Colonic mucosa (tissue), 4 donors: ENCODE measurements at regions not wholly inside any gene's neighbourhood (a gene's known extent, or its start where the extent isn't known, plus 50 kb on each side); places are given as distances from the start of the nearest gene placed in this dataset.
"Not testable (repeated sequence)": the region's sequence is repeated elsewhere in the genome, so short reads cannot be mapped to it uniquely, and the experiment has no call there.

ENCODE experiments used
- DNase-seq: peaks from one replicate; pipeline ENCODE4 v3.0.0-alpha.2; 2020
- H3K27ac ChIP-seq: fragments of 200-600 bp; one replicate; pipeline ENCODE4 v1.8.0; 2021
- H3K27me3 ChIP-seq: fragments of 200-600 bp; one replicate; pipeline ENCODE4 v1.8.0; 2021
- H3K36me3 ChIP-seq: fragments of 200-600 bp; one replicate; pipeline ENCODE4 v1.8.0; 2021
- H3K4me1 ChIP-seq: fragments of 200-600 bp; one replicate; pipeline ENCODE4 v1.8.0; 2021; ENCODE audit warnings: mild to moderate bottlenecking
- H3K4me3 ChIP-seq: fragments of 200-600 bp; one replicate; pipeline ENCODE4 v1.8.0; 2021
- H3K9ac ChIP-seq, 2 donors: one replicate each; pipeline ENCODE4 v1.7.0; 2013; ENCODE audit warnings: control low read depth in 2 of 2, low read depth in 2 of 2, low read length in 2 of 2
- H3K9me3 ChIP-seq: fragments of 200-600 bp; one replicate; pipeline ENCODE4 v1.8.0; 2021
- CTCF ChIP-seq: fragments of 200-600 bp; IDR thresholded peaks from one replicate; pipeline ENCODE4 v1.8.0; 2022; ENCODE audit warnings: antibody characterized with exemption, mild to moderate bottlenecking
- intact Hi-C: fragments of 100-400 bp; cut with DNase I; formaldehyde crosslinking; loops from one replicate; pipeline ENCODE4 v1.14.1; 2022
- donor health status: healthy.
- donor health status: DM: no; HTN: no; CAD: no.
- donor health status: DM: no; HTN: no; CAD: no.

- Histone ChIP-seq H3K9me3 (no peaks in the 10 kb centered on the region), H3K9ac (no peak overlapping the region), H3K36me3 (no peaks in the 10 kb centered on the region), H3K27me3 (no peaks in the 10 kb centered on the region), H3K4me3 (no peak overlapping the region), H3K27ac (no peak overlapping the region), H3K4me1 (no peaks in the 10 kb centered on the region)
- DNase-seq = no peak
- TF ChIP-seq CTCF = no peak
- intact Hi-C loops = loop anchor here (5.0 kb wide), 1 partner anchor 55 kb away; no protein-coding TSS in a partner anchor
Measured at GRCh38 chr17:22516861-22517636, 824.7 kb downstream of the KCNJ18 start.

GRCh38 chr17:22517716-22518115, 825.4 kb downstream of the KCNJ18 start:
- H3K9ac ChIP-seq = no peak overlapping the region
- no peak overlapping the region for H3K27ac ChIP-seq
- H3K4me1 ChIP-seq = no peaks in the 10 kb centered on the region
- no peak for DNase-seq
- H3K4me3 ChIP-seq = no peak overlapping the region
- intact Hi-C loops = loop anchor here (5.0 kb wide), 1 partner anchor 55 kb away; no protein-coding TSS in a partner anchor
- no peaks in the 10 kb centered on the region for H3K9me3 ChIP-seq
- H3K36me3 ChIP-seq = no peaks in the 10 kb centered on the region
- no peaks in the 10 kb centered on the region for H3K27me3 ChIP-seq
- TF ChIP-seq CTCF = no peak

DNA sequence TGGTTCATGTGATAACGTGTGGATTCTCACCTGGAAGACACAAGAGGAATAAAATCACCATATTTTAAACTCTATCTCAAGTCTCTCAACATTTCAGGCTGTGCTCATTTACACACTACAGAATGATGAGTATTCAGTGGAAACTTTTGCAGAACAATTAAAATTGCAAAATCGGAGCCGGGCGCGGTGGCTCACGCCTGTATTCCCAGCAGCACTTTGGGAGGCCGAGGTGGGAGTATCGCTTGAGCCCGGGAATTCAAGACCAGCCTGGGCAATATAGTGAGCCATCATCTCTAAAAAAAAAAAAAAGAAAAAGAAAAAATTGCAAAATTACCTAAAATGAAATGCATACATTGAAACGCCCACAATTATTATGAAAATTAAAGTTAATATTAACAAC, 825.9 kb downstream of the KCNJ18 start:
- H3K9me3 ChIP-seq = no peaks in the 10 kb centered on the region
- H3K4me3 ChIP-seq = no peak overlapping the region
- H3K4me1 ChIP-seq = no peaks in the 10 kb centered on the region
- no peak overlapping the region for H3K27ac ChIP-seq
- H3K9ac ChIP-seq = no peak overlapping the region
- intact Hi-C loops = loop anchor here (5.0 kb wide), 1 partner anchor 56 kb away; no protein-coding TSS in a partner anchor
- DNase-seq = no peak
- TF ChIP-seq CTCF = no peak
- no peaks in the 10 kb centered on the region for H3K27me3 ChIP-seq
- no peaks in the 10 kb centered on the region for H3K36me3 ChIP-seq

GRCh38 chr17:22548873-22549272, 856.5 kb downstream of the KCNJ18 start:
- H3K27me3 ChIP-seq, H3K36me3 ChIP-seq, H3K9ac ChIP-seq, intact Hi-C loops, H3K9me3 ChIP-seq, H3K4me1 ChIP-seq, DNase-seq, H3K4me3 ChIP-seq, H3K27ac ChIP-seq: not testable (repeated sequence)

DNA sequence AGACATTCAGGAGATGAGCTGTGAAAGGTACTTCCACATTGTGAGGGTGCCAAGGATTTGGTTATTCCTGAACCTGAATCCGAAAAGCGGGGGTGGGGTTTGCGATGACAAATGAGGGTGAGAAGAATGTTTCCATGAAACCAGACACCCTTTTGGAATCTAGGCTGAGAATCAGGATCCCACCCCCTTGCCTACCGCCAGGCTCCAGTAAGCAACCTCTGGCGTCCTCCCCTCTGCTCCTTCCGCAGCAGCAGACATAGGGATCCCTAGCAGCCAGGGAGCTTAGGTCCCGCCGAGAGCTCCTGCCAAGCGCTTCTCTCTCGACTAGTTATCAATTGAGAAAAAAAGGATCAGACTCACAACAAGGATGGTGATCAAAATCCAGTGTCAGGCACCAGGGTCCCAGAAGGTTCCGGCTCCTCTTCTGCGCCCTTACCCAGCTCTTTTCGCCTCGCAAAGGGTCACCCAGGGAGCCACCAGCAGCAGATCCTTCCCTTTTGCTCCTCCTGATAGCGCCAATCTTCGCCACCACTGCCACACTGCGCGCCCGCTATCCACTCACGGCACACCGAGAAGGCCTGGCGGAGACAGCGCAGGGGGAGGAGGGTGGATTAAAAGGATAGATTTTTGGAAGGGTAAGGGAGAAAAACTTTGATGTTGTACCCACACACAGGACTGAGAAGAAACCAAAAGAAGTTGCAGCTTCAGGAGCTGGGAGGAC, 859.5 kb downstream of the KCNJ18 start:
- H3K27me3 ChIP-seq, H3K4me3 ChIP-seq, H3K9ac ChIP-seq, H3K9me3 ChIP-seq, intact Hi-C loops, H3K27ac ChIP-seq, H3K4me1 ChIP-seq, H3K36me3 ChIP-seq, DNase-seq: not testable (repeated sequence)

GRCh38 chr17:22569459-22570143, 877.3 kb downstream of the KCNJ18 start:
- Histone ChIP-seq H3K4me1 (no peaks in the 10 kb centered on the region), H3K36me3 (no peaks in the 10 kb centered on the region), H3K27me3 (no peaks in the 10 kb centered on the region), H3K27ac (no peak overlapping the region), H3K9ac (no peak overlapping the region), H3K9me3 (no peaks in the 10 kb centered on the region), H3K4me3 (no peak overlapping the region)
- no peak for DNase-seq
- TF ChIP-seq CTCF = no peak
- intact Hi-C loops = no loop called here
